ENCODE measurements at regions not wholly inside any gene's neighbourhood (a gene's known extent, or its start where the extent isn't known, plus 50 kb on each side); places are given as distances from the start of the nearest gene placed in this dataset.
"Not testable (repeated sequence)": the region's sequence is repeated elsewhere in the genome, so short reads cannot be mapped to it uniquely, and the experiment has no call there.

- no peaks in the 10 kb centered on the region for H3K4me1 ChIP-seq (ENCODE audit: insufficient read depth, poor library complexity, severe bottlenecking)
- H3K9me3 ChIP-seq (ENCODE audit: severe bottlenecking), result no peaks in the 10 kb centered on the region
- no peak for DNase-seq (ENCODE audit: low spot score)
- no peak for ATAC-seq (ENCODE audit: low read depth)
- no peaks in the 10 kb centered on the region for H3K36me3 ChIP-seq (ENCODE audit: low read depth)
- H3K27me3 ChIP-seq (ENCODE audit: insufficient read depth, poor library complexity, severe bottlenecking), result no peaks in the 10 kb centered on the region
- no peak overlapping the region for H3K27ac ChIP-seq (ENCODE audit: poor library complexity, severe bottlenecking)
- no peak overlapping the region for H3K4me3 ChIP-seq (ENCODE audit: severe bottlenecking)
- no peak for TF ChIP-seq CTCF (IDR thresholded peaks at IDR 0.05; ENCODE audit: poor library complexity, severe bottlenecking)
Measured at GRCh38 chr10:45135443-45136198, 134.9 kb downstream of the ZNF22 start.

GRCh38 chr10:45136256-45136655 is 135.5 kb downstream of the ZNF22 start:
- DNase-seq (ENCODE audit: low spot score) (no peak), ATAC-seq (ENCODE audit: low read depth) (no peak)
- H3K9me3 ChIP-seq (ENCODE audit: severe bottlenecking), result no peaks in the 10 kb centered on the region
- H3K4me1 ChIP-seq (ENCODE audit: insufficient read depth, poor library complexity, severe bottlenecking), result no peaks in the 10 kb centered on the region
- H3K4me3 ChIP-seq (ENCODE audit: severe bottlenecking), result no peak overlapping the region
- no peak for TF ChIP-seq CTCF (IDR thresholded peaks at IDR 0.05; ENCODE audit: poor library complexity, severe bottlenecking)
- H3K36me3 ChIP-seq (ENCODE audit: low read depth), result no peaks in the 10 kb centered on the region
- no peak overlapping the region for H3K27ac ChIP-seq (ENCODE audit: poor library complexity, severe bottlenecking)
- H3K27me3 ChIP-seq (ENCODE audit: insufficient read depth, poor library complexity, severe bottlenecking), result no peaks in the 10 kb centered on the region

- no peaks in the 10 kb centered on the region for H3K9me3 ChIP-seq (ENCODE audit: severe bottlenecking)
- no peak for TF ChIP-seq CTCF (IDR thresholded peaks at IDR 0.05; ENCODE audit: poor library complexity, severe bottlenecking)
Measured at GRCh38 chr10:45144326-45145070, 143.8 kb downstream of the ZNF22 start.

GRCh38 chr10:45145143-45145542 is 144.4 kb downstream of the ZNF22 start:
- not testable (repeated sequence) for H3K36me3 ChIP-seq (ENCODE audit: low read depth); H3K27me3 ChIP-seq (ENCODE audit: insufficient read depth, poor library complexity, severe bottlenecking); H3K27ac ChIP-seq (ENCODE audit: poor library complexity, severe bottlenecking); H3K4me1 ChIP-seq (ENCODE audit: insufficient read depth, poor library complexity, severe bottlenecking); H3K4me3 ChIP-seq (ENCODE audit: severe bottlenecking); H3K9me3 ChIP-seq (ENCODE audit: severe bottlenecking); DNase-seq (ENCODE audit: low spot score); ATAC-seq (ENCODE audit: low read depth)

More at GRCh38 chr10:45144326-45145070, 143.8 kb downstream of the ZNF22 start:
- no peak for ATAC-seq (ENCODE audit: low read depth)
- Histone ChIP-seq H3K36me3 (ENCODE audit: low read depth) (no peaks in the 10 kb centered on the region), H3K4me1 (ENCODE audit: insufficient read depth, poor library complexity, severe bottlenecking) (no peaks in the 10 kb centered on the region), H3K27me3 (ENCODE audit: insufficient read depth, poor library complexity, severe bottlenecking) (no peaks in the 10 kb centered on the region), H3K27ac (ENCODE audit: poor library complexity, severe bottlenecking) (no peak overlapping the region), H3K4me3 (ENCODE audit: severe bottlenecking) (no peak overlapping the region)
- DNase-seq (ENCODE audit: low spot score), result no peak

GRCh38 chr10:45147000-45147399 is 146.3 kb downstream of the ZNF22 start:
- DNase-seq (ENCODE audit: low spot score) (no peak), ATAC-seq (ENCODE audit: low read depth) (no peak)
- H3K27ac ChIP-seq (ENCODE audit: poor library complexity, severe bottlenecking), result no peak overlapping the region
- H3K27me3 ChIP-seq (ENCODE audit: insufficient read depth, poor library complexity, severe bottlenecking), result no peaks in the 10 kb centered on the region
- H3K36me3 ChIP-seq (ENCODE audit: low read depth), result no peaks in the 10 kb centered on the region
- no peak for TF ChIP-seq CTCF (IDR thresholded peaks at IDR 0.05; ENCODE audit: poor library complexity, severe bottlenecking)
- H3K4me3 ChIP-seq (ENCODE audit: severe bottlenecking), result no peak overlapping the region
- H3K4me1 ChIP-seq (ENCODE audit: insufficient read depth, poor library complexity, severe bottlenecking), result no peaks in the 10 kb centered on the region
- H3K9me3 ChIP-seq (ENCODE audit: severe bottlenecking), result no peaks in the 10 kb centered on the region
